SJCRH30 (cell line): ENCODE measurements at regions not wholly inside any gene's neighbourhood (a gene's known extent, or its start where the extent isn't known, plus 50 kb on each side); places are given as distances from the start of the nearest gene placed in this dataset.
"Not testable (repeated sequence)": the region's sequence is repeated elsewhere in the genome, so short reads cannot be mapped to it uniquely, and the experiment has no call there.

ENCODE experiments used
- DNase-seq, 2 experiments: peaks; one replicate each; pipeline ENCODE4 v3.0.0-alpha.2; 2015 to 2020
- H3K27ac ChIP-seq: fragments of 250-450 bp; sonication (Bioruptor Pico); 2 replicates; pipeline ENCODE4 v1.5.1; 2020; ENCODE audit warnings: mild to moderate bottlenecking, moderate library complexity
- H3K27me3 ChIP-seq: fragments of 250-450 bp; sonication (Bioruptor Pico); 2 replicates; pipeline ENCODE4 v1.5.1; 2020; ENCODE audit warnings: mild to moderate bottlenecking, moderate library complexity
- H3K36me3 ChIP-seq: fragments of 250-450 bp; sonication (Bioruptor Pico); 2 replicates; pipeline ENCODE4 v1.5.1; 2020; ENCODE audit warnings: mild to moderate bottlenecking, moderate library complexity
- H3K4me1 ChIP-seq: fragments of 250-450 bp; sonication (Bioruptor Pico); 2 replicates; pipeline ENCODE4 v1.5.1; 2020; ENCODE audit warnings: mild to moderate bottlenecking, moderate library complexity
- H3K4me3 ChIP-seq: fragments of 250-450 bp; sonication (Bioruptor Pico); 2 replicates; pipeline ENCODE4 v1.5.1; 2020; ENCODE audit warnings: mild to moderate bottlenecking, moderate library complexity
- H3K9me3 ChIP-seq: fragments of 250-450 bp; sonication (Bioruptor Pico); replicated peaks from 2 replicates; pipeline ENCODE4 v1.5.1; 2020; ENCODE audit warnings: mild to moderate bottlenecking, moderate library complexity

DNA sequence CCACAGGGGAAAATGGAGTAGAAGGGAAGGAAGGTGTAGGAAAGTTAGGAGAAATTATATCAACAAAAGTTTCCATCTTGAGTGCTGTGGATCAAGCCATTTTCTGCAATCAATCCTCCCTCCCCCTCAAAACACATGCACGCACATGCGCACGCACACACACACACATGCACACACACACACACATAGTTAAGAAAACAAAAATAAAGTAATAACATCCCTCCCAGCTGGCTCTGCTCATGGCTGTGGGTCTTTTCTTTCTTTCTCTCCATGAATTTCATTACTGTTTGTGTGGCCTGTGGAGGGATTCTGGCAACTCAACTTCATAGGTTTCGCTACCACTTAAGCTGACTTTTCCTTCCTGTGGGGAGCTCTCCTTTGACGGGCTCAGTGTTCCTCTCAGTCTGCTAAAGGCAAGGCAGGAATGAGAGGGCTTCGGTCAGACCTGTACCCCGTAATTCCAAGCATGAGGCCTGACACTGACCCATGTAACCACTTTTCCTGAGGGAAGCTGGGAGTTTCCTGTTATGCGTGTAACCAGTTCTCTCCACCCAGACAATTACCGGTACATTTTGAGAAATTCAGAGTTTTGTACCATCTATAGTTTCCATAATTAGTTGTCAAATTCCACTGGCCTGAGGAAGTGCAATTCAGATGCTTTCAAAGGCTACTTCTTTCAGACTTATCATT lies 79.8 kb downstream of the ZNF92 start:
- H3K9me3 ChIP-seq, result no peaks in the 10 kb centered on the region
- H3K4me3 ChIP-seq, result no peak overlapping the region
- no peaks in the 10 kb centered on the region for H3K4me1 ChIP-seq
- H3K36me3 ChIP-seq, result no peaks in the 10 kb centered on the region
- H3K27ac ChIP-seq, result no peak overlapping the region
- no peak for DNase-seq
- H3K27me3 ChIP-seq, result no peaks in the 10 kb centered on the region

DNA sequence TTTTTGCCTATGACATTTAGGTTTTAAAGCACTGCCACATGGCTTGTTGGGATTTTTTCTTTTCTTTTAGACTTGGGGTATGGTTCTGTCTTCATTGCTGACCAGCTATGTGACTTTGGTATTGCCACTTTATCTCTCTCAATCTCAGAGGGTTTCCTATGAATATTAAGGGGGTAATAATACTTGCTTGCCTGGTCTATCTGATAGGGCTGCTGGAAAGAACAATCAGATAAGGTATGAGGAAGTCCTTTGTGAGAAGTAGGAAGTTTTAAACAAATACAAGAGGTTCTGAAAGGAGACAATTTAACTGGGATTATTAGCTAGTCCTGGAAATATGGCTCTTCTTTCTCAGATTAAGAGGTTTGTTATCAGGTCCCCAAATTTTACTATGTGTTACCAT lies 80.8 kb downstream of the ZNF92 start:
- H3K4me3 ChIP-seq, result no peak overlapping the region

DNA sequence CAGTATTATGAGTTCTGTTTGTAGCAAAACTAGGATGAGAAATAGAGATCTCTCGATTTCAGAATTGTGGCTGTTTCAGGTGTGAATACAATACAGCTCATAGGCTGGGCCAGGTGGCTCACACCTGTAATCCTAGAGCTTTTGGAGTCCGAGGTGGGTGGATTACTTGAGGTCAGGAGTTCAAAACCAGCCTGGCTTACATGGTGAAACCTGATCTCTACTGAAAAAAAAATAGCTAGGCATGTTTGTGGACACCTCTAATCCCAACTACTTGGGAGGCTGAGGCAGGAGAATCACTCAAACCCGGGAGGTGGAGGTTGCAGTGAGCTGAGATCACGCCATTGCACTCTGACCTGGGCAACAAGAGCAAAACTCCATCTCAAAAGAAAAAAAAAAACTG lies 81.4 kb downstream of the ZNF92 start:
- H3K36me3 ChIP-seq, H3K27ac ChIP-seq, DNase-seq, H3K4me3 ChIP-seq, H3K4me1 ChIP-seq, H3K9me3 ChIP-seq, H3K27me3 ChIP-seq: not testable (repeated sequence)

More for the DNA sequence above, 80.8 kb downstream of the ZNF92 start:
- DNase-seq, result no peak
- H3K9me3 ChIP-seq, result no peaks in the 10 kb centered on the region
- H3K36me3 ChIP-seq, result no peaks in the 10 kb centered on the region
- no peak overlapping the region for H3K27ac ChIP-seq
- no peaks in the 10 kb centered on the region for H3K27me3 ChIP-seq
- H3K4me1 ChIP-seq, result no peaks in the 10 kb centered on the region

DNA sequence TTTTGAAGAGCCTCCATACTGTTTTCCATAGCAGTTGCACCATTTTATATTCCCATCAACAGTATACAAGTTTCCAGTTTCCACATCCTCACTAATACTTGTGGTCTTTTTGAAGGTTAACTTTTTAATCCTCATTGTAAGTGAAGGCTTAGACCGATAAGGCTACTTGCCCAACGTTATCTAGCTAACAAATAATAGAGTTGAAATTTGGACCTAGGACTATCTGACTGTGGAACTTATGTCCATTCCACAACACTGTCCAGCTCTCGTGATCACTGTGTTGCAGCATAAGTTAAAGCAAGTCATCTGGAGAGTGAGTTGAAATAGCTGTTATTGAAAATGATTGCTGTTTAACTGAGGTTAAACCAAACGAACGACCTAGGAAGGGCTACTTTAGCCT lies 84.0 kb downstream of the ZNF92 start:
- no peaks in the 10 kb centered on the region for H3K4me1 ChIP-seq
- DNase-seq, result no peak
- no peaks in the 10 kb centered on the region for H3K36me3 ChIP-seq
- H3K4me3 ChIP-seq, result no peak overlapping the region
- H3K9me3 ChIP-seq, result no peaks in the 10 kb centered on the region
- H3K27me3 ChIP-seq, result no peaks in the 10 kb centered on the region
- H3K27ac ChIP-seq, result no peak overlapping the region

DNA sequence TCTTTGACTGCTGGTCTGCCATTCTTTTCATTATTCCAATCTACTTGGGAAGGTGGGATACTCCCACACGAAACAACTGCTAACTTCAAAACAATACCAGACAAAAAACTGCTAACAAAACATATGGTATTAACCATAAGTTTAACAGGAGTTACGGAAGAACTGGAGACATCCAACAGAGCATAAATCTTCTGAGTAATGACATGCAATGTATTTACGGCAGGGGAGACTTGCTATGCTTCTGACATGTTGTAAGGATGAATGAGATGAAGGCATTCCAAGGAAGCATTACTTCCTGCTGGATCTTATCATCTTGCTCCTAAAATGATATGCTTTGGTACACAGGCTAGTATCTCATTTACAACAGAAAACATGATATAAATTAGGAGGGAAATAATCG lies 85.8 kb downstream of the ZNF92 start:
- Histone ChIP-seq H3K36me3 (no peaks in the 10 kb centered on the region), H3K4me1 (no peaks in the 10 kb centered on the region), H3K9me3 (no peaks in the 10 kb centered on the region), H3K27ac (no peak overlapping the region), H3K4me3 (no peak overlapping the region), H3K27me3 (no peaks in the 10 kb centered on the region)
- no peak for DNase-seq

DNA sequence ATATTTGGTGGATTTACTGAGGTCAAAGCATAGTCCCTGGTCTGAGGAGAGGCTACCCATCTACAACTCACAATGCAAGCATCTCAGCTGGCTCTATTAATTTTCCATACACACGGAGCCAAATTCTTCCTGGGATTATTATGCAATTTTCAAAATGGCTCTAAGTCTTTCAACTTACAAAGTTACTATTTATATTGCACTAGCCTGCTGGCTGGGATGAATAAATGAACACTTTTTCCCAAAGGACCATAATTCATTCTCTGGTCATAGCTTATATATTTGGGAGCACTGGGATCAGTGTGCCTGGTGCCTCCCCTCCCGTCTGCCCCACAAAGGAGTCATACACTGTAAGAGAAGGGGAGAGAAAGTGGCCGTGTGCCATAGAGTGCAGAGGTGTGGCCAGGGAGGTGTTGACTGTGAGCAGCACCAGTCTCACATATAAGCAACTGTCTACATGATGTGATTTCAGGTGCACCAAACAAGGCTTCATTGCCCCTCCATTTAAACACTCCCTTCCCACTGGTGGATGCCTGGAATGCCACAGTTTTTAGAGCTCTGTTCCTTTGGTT lies 88.6 kb downstream of the ZNF92 start:
- DNase-seq, result no peak
- no peaks in the 10 kb centered on the region for H3K27me3 ChIP-seq
- no peaks in the 10 kb centered on the region for H3K4me1 ChIP-seq
- no peaks in the 10 kb centered on the region for H3K36me3 ChIP-seq
- no peak overlapping the region for H3K27ac ChIP-seq
- no peak overlapping the region for H3K4me3 ChIP-seq
- no peaks in the 10 kb centered on the region for H3K9me3 ChIP-seq

DNA sequence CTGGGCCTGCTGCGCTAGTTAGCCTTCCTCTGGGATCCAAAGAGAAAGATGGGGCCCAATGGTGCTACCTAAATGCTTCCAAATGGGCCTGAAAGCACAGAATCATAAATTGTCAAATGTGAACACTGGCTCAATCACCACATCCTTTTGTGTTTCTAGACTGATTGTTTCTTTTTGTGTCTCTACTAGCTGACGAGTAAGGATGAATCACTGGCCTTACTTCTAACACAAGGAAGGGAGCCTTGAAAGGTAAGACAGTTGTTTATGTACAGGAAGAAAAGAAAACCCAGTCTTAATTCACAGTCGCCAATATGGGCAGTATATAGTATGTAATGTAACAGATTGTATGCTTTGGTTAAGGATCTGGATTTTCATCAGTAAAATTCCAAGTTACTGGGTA lies 89.5 kb downstream of the ZNF92 start:
- Histone ChIP-seq H3K9me3 (no peaks in the 10 kb centered on the region; the same call in 1 of the 2 replicates), H3K4me3 (no peak overlapping the region), H3K27me3 (no peaks in the 10 kb centered on the region), H3K36me3 (no peaks in the 10 kb centered on the region), H3K27ac (no peak overlapping the region), H3K4me1 (no peaks in the 10 kb centered on the region)
- DNase-seq, result no peak

DNA sequence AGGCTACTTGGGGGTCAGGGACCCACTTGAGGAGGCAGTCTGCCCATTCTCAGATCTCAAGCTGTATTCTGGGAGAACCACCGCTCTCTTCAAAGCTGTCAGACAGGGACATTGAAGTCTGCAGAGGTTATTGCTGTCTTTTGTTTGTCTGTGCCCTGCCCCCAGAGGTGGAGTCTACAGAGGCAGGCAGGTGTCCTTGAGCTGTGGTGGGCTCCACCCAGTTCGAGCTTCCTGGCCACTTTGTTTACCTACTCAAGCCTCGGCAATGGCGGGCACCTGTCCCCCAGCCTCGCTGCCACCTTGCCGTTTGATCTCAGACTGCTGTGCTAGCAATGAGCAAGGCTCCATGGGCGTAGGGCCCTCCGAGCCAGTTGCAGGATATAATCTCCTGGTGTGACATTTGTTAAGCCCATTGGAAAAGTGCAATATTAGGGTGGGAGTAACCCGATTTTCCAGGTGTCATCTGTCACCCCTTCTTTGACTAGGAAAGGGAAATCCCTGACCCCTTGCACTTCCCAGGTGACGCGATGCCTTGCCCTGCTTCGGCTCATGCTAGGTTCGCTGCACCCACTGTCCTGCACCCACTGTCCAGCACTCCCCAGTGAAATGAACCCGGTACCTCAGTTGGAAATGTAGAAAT lies 96.4 kb downstream of the ZNF92 start:
- not testable (repeated sequence) for H3K27ac ChIP-seq, H3K4me3 ChIP-seq, H3K9me3 ChIP-seq, H3K36me3 ChIP-seq, H3K4me1 ChIP-seq, H3K27me3 ChIP-seq, DNase-seq

DNA sequence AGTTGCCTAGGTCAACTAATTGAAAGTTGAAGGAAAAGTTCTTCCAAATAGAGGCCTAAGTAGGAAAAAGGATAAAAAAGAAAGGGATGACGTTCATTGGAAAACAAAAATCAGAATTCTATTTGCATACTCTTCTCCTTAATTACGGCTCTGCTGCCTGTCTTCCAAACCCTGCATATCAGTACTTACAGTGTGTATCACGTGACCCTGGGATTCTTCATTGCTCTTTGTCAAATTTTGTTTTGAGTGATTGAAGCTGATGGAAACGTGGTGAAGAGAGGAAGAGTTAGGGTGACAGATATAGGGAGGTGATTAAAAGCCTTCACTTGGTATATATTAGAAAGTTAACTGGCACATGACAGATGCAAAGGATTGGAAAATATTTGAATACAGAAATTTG lies 97.9 kb downstream of the ZNF92 start:
- no peak overlapping the region for H3K4me3 ChIP-seq
- H3K9me3 ChIP-seq, result no peaks in the 10 kb centered on the region; the same call in 1 of the 2 replicates
- no peaks in the 10 kb centered on the region for H3K36me3 ChIP-seq
- H3K27ac ChIP-seq, result no peak overlapping the region
- no peaks in the 10 kb centered on the region for H3K27me3 ChIP-seq
- no peak for DNase-seq
- no peaks in the 10 kb centered on the region for H3K4me1 ChIP-seq

DNA sequence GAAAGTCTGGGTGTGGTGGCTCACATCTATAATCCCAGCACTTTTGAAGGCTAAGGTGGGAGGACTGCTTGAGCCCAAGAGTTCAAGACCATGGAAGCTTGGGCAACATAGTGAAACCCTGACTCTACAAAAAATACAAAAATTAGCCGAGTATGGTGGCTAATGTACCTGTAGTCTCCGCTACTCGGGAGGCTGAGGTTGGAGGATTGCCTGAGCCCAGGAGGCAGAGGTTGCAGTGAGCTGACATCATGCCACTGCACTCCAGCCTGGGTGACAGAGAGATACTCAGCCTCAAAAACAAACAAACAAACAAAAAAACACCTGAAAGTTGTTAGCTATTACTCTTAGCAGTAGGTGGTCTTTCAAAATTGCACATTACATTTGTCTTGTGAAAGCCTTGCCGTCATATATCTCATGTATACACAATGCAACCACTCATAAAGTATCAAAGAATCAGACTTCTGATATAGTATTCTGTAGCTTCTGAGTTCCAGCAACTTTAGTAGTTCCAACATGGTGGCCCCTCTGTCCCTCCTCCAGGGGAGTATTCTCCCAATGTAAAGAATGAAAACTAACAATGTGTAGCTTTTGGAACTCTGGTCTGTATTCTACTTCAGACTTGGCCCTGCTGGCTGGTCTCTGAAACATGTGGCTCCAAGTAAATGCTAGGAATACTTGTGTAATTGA lies 101.5 kb downstream of the ZNF92 start:
- Histone ChIP-seq H3K9me3 (no peaks in the 10 kb centered on the region), H3K27me3 (no peaks in the 10 kb centered on the region), H3K4me3 (no peak overlapping the region), H3K27ac (no peak overlapping the region), H3K4me1 (no peaks in the 10 kb centered on the region), H3K36me3 (no peaks in the 10 kb centered on the region)
- DNase-seq, result no peak

DNA sequence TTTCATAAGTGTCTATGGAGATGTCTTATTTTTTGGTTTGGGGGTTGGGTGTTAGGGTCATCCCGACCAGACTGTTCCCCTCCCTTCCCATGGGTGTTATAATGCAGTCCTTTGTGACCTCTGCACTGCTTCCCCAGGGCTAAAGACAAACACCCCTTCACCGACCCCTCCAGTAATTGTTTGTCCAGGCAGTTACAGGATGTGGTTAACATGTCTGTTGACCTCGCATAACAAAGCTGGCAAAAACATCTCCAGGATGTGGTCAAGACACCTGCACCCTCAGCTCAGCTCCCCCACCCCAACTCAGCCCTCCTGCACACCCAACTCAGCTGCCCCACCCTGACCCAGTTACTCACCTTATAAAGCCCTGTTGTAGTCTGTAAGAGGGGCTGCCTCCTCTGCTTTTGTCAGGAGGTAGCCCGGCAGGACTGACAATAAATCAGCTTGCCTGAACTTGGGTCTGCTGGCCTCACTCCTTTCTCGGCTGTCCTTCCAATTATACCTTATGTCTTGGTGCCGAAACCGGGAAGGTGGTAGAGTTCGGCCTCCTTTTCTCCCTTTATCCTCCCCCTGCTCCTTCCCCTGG lies 102.2 kb downstream of the ZNF92 start:
- Histone ChIP-seq H3K27ac (no peak overlapping the region), H3K4me3 (no peak overlapping the region), H3K27me3 (no peaks in the 10 kb centered on the region), H3K4me1 (no peaks in the 10 kb centered on the region), H3K36me3 (no peaks in the 10 kb centered on the region), H3K9me3 (no peaks in the 10 kb centered on the region)
- no peak for DNase-seq

DNA sequence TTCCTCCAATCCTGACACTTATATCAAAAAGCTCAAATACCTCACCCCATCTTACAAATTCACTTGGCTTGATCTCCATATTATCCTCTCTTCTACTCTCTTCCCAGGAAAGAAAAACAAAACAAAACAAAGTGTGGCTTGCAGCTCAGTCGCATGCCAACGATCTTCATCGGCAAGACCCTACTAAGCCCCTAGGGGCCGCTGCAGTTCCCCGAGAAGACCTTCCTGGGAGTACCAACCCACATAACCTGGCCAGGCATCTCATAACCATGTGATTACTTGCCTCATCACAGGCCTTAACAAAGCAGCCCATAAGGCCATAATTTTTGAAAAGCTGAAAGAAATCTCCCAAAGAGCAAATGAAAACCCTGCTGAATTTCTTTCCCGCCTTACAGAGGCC lies 103.7 kb downstream of the ZNF92 start:
- Histone ChIP-seq H3K27me3 (no peaks in the 10 kb centered on the region), H3K4me1 (no peaks in the 10 kb centered on the region), H3K36me3 (no peaks in the 10 kb centered on the region), H3K4me3 (no peak overlapping the region), H3K9me3 (no peaks in the 10 kb centered on the region), H3K27ac (no peak overlapping the region)
- DNase-seq, result peak; percentile 23 to 54

DNA sequence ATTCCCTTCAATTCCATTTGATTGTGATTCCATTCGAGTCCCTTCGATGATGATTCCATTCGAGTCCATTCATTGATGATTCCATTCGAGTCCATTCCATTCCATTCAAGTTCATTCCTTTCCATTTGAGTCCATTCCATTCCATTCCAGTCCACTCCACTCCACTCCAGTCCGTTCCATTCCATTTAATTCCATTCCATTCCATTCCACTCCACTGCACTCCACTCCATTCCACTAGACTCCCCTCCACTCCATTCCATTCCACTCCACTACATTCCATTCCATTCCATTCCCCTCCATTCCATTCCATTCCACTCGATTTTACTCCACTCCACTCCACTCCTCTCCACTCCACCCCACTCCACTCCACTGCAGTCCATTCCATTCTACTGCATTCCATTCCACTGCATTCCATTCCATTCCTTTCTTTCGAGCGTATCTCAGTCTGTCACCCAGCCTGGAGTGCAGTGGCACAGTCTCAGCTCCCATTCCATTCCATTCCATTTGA lies 115.7 kb downstream of the ZNF92 start:
- no peak overlapping the region for H3K27ac ChIP-seq
- no peak for DNase-seq
- no peaks in the 10 kb centered on the region for H3K27me3 ChIP-seq
- H3K9me3 ChIP-seq, result peaks cover 8% of the 10 kb centered on the region; the same call in 1 of the 2 replicates
- H3K4me1 ChIP-seq, result no peaks in the 10 kb centered on the region
- no peak overlapping the region for H3K4me3 ChIP-seq
- H3K36me3 ChIP-seq, result no peaks in the 10 kb centered on the region

DNA sequence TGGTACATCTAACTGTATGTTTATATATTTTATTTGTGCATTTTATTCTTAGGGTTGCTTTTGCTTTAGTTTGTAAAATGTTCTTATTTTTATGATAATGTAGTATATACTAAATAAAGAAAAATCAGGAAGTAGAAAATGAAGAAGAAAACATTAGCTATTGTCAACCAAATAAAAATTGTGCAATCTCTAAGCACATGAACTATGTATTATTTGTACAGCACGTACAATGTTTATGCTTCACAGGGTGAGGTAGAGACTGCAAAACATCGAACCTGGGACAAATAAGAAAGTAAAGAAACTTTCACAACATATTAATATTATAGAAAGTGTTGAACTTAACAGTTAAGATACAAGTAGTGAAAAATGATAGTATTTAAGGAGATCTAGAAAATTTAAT lies 123.0 kb downstream of the ZNF92 start:
- H3K4me3 ChIP-seq, H3K27ac ChIP-seq, H3K4me1 ChIP-seq, H3K36me3 ChIP-seq, DNase-seq, H3K9me3 ChIP-seq, H3K27me3 ChIP-seq: not testable (repeated sequence)
